IMR-90 (cell line): ENCODE measurements at regions not wholly inside any gene's neighbourhood (a gene's known extent, or its start where the extent isn't known, plus 50 kb on each side); places are given as distances from the start of the nearest gene placed in this dataset.

Experiments
- ATAC-seq: fragments of 200-7000 bp; cut with Tn5 transposase; 2 replicates; pipeline ENCODE4 v1.9.1; 2020; ENCODE audit warnings: low read depth, mild to moderate bottlenecking, moderate library complexity
- BruUV-seq: library from RNA; stranded (reverse); fragments of 400-500 nt; replicated peaks from 2 replicates; lab custom pipeline; 2021; lab: Mats Ljungman, UMichigan
- CTCF ChIA-PET: fragments of 300-600 bp; formaldehyde crosslinking; extraction: SDS; loops from one replicate; lab custom pipeline; 2021; ENCODE audit warnings: antibody characterized with exemption; lab: Yijun Ruan, JAX
- POLR2A ChIA-PET: fragments of 300-600 bp; sonication (Branson Sonifier 250); formaldehyde crosslinking; loops from one replicate; lab custom pipeline; 2022; ENCODE audit warnings: antibody characterized with exemption; ENCODE audit not compliant: unreplicated experiment; lab: Charles Lee
- DNase-seq: peaks from one replicate; pipeline ENCODE4 v3.0.0; 2013
- H2AFZ ChIP-seq: replicated peaks from 2 replicates; pipeline ENCODE3; 2013; ENCODE audit warnings: low read length, mild to moderate bottlenecking; ENCODE audit not compliant: poor library complexity
- H2AK5ac ChIP-seq: 2 replicates; pipeline ENCODE4 v1.6.1; 2013; ENCODE audit warnings: low read depth, low read length, inconsistent platforms
- H2AK9ac ChIP-seq: replicated peaks from 2 replicates; pipeline ENCODE3; 2013; ENCODE audit warnings: mild to moderate bottlenecking, low read depth, low read length, moderate library complexity; ENCODE audit not compliant: poor library complexity
- H2BK120ac ChIP-seq: 2 replicates; pipeline ENCODE4 v1.6.1; 2013; ENCODE audit warnings: low read depth, low read length, inconsistent platforms
- H2BK15ac ChIP-seq: 3 replicates; pipeline ENCODE4 v1.6.1; 2013; ENCODE audit warnings: low read depth, low read length, inconsistent platforms
- H2BK20ac ChIP-seq: 2 replicates; pipeline ENCODE4 v1.6.1; 2013; ENCODE audit warnings: low read depth, mild to moderate bottlenecking, inconsistent platforms, low read length, moderate library complexity
- H2BK5ac ChIP-seq: 2 replicates; pipeline ENCODE4 v1.6.1; 2013; ENCODE audit warnings: mild to moderate bottlenecking, low read depth, low read length, inconsistent platforms; ENCODE audit not compliant: poor library complexity, severe bottlenecking
- H3K14ac ChIP-seq: replicated peaks from 2 replicates; pipeline ENCODE4 v1.6.1; 2013; ENCODE audit warnings: low read depth, low read length, inconsistent platforms
- H3K18ac ChIP-seq: 2 replicates; pipeline ENCODE4 v1.6.1; 2013; ENCODE audit warnings: low read depth, low read length, control low read depth
- H3K23ac ChIP-seq: 2 replicates; pipeline ENCODE4 v1.6.1; 2013; ENCODE audit warnings: low read depth, low read length, inconsistent platforms
- H3K27ac ChIP-seq: 2 replicates; pipeline ENCODE4 v1.5.1; 2013; ENCODE audit warnings: mild to moderate bottlenecking, control low read depth, low read length; ENCODE audit not compliant: insufficient read depth
- H3K27me3 ChIP-seq: 2 replicates; pipeline ENCODE4 v1.6.1; 2013; ENCODE audit warnings: low read length; ENCODE audit not compliant: control insufficient read depth, insufficient read depth
- H3K36me3 ChIP-seq: 2 replicates; pipeline ENCODE4 v1.6.1; 2013; ENCODE audit warnings: low read length, mixed read lengths; ENCODE audit not compliant: control insufficient read depth, insufficient read depth
- H3K4ac ChIP-seq: 2 replicates; pipeline ENCODE4 v1.6.1; 2013; ENCODE audit warnings: low read depth, low read length, inconsistent platforms
- H3K4me1 ChIP-seq: 2 replicates; pipeline ENCODE4 v1.6.1; 2013; ENCODE audit warnings: low read length, mixed read lengths; ENCODE audit not compliant: control insufficient read depth, insufficient read depth
- H3K4me2 ChIP-seq: 2 replicates; pipeline ENCODE4 v1.6.1; 2013; ENCODE audit warnings: low read depth, mild to moderate bottlenecking, control low read depth, low read length, moderate library complexity
- H3K4me3 ChIP-seq: 2 replicates; pipeline ENCODE4 v1.5.1; 2013; ENCODE audit warnings: low read depth, mild to moderate bottlenecking, control low read depth, low read length, moderate library complexity; ENCODE audit not compliant: insufficient read depth
- H3K56ac ChIP-seq: 2 replicates; pipeline ENCODE4 v1.6.1; 2013; ENCODE audit warnings: low read length, inconsistent platforms; ENCODE audit not compliant: insufficient read depth; ENCODE audit errors: extremely low read depth
- H3K79me1 ChIP-seq, 2 experiments: 2 replicates each; pipeline ENCODE4 v1.6.1; 2013; ENCODE audit warnings: low read length in 2 of 2, inconsistent platforms in 1 of 2, low read depth in 1 of 2
- H3K9ac ChIP-seq: 2 replicates; pipeline ENCODE4 v1.6.1; 2013; ENCODE audit warnings: low read depth, low read length, control low read depth
- H3K9me1 ChIP-seq: 2 replicates; pipeline ENCODE4 v1.6.1; 2013; ENCODE audit warnings: low read length, inconsistent platforms; ENCODE audit not compliant: insufficient read depth
- H3K9me3 ChIP-seq: 2 replicates; pipeline ENCODE4 v1.6.1; 2013; ENCODE audit warnings: low read length; ENCODE audit not compliant: control insufficient read depth, insufficient read depth
- H4K20me1 ChIP-seq: 2 replicates; pipeline ENCODE4 v1.6.1; 2013; ENCODE audit warnings: low read length, inconsistent platforms; ENCODE audit not compliant: insufficient read depth
- H4K5ac ChIP-seq: 2 replicates; pipeline ENCODE4 v1.6.1; 2013; ENCODE audit warnings: mild to moderate bottlenecking, low read depth, low read length, control low read depth
- H4K8ac ChIP-seq, 2 experiments: 2 replicates each; pipeline ENCODE4 v1.6.1; 2013; ENCODE audit warnings: low read depth in 2 of 2, low read length in 2 of 2, control low read depth in 1 of 2, inconsistent platforms in 1 of 2
- H4K91ac ChIP-seq: 2 replicates; pipeline ENCODE4 v1.6.1; 2013; ENCODE audit warnings: low read depth, low read length, inconsistent platforms; ENCODE audit not compliant: insufficient read depth
- BHLHE40 ChIP-seq: fragments of 150-350 bp; IDR thresholded peaks from 2 replicates; pipeline ENCODE4 v1.6.1; 2016; ENCODE audit warnings: mild to moderate bottlenecking, low read depth, low read length
- CEBPB ChIP-seq: IDR thresholded peaks from 2 replicates; pipeline ENCODE4 v1.6.1; 2012; ENCODE audit warnings: low read depth, low read length, improper control_type of control experiment
- CHD1 ChIP-seq: IDR thresholded peaks from 2 replicates; pipeline ENCODE4 v1.6.1; 2012; ENCODE audit warnings: low read depth, low read length, improper control_type of control experiment
- CTCF ChIP-seq: conservative IDR thresholded peaks from 2 replicates; pipeline ENCODE4 v1.5.1; 2012; ENCODE audit warnings: mild to moderate bottlenecking, low read depth, low read length, improper control_type of control experiment
- ELK1 ChIP-seq: fragments of 150-350 bp; IDR thresholded peaks from 2 replicates; pipeline ENCODE4 v1.6.1; 2016; ENCODE audit warnings: low read depth, mild to moderate bottlenecking, low read length, moderate library complexity, borderline replicate concordance
- FOS ChIP-seq: fragments of 150-350 bp; IDR thresholded peaks from 2 replicates; pipeline ENCODE4 v1.6.1; 2016; ENCODE audit warnings: low read depth, low read length
- MXI1 ChIP-seq: IDR thresholded peaks from 2 replicates; pipeline ENCODE4 v1.6.1; 2012; ENCODE audit warnings: low read depth, mild to moderate bottlenecking, low read length, moderate library complexity, borderline replicate concordance
- NFE2L2 ChIP-seq: fragments of 150-350 bp; IDR thresholded peaks from 2 replicates; pipeline ENCODE4 v1.6.1; 2016; ENCODE audit warnings: low read depth, mild to moderate bottlenecking, low read length
- POLR2A ChIP-seq: IDR thresholded peaks from 2 replicates; pipeline ENCODE4 v1.6.1; 2012; ENCODE audit warnings: mild to moderate bottlenecking, low read depth, low read length
- RAD21 ChIP-seq: IDR thresholded peaks from 2 replicates; pipeline ENCODE4 v1.6.1; 2012; ENCODE audit warnings: low read length, improper control_type of control experiment
- USF2 ChIP-seq: fragments of 150-350 bp; IDR thresholded peaks from 2 replicates; pipeline ENCODE4 v1.6.1; 2017; ENCODE audit warnings: mild to moderate bottlenecking, antibody characterized with exemption, low read length, low read depth
- WGBS, 2 experiments: methylation state at CpG; one replicate each; pipeline versions ENCODE4 v1.1.5 to v1.1.7; 2013; ENCODE audit warnings: missing lambda C conversion rate in 2 of 2; ENCODE audit not compliant: insufficient read length in 1 of 2; ENCODE audit errors: extremely low coverage in 2 of 2; 5-methylcytosine and 5-hydroxymethylcytosine counted together
- dilution Hi-C: fragments of 300-500 bp; cut with HindIII; formaldehyde crosslinking; loops from one replicate; pipeline ENCODE4 v1.14.3; 2018; ENCODE audit warnings: low sequenced_read_pairs; ENCODE audit not compliant: unreplicated experiment
- in situ Hi-C: fragments of 300-500 bp; cut with MboI; formaldehyde crosslinking; loops from 3 replicates; pipeline ENCODE4 v1.14.3; 2019; ENCODE audit warnings: low sequenced_read_pairs, inconsistent platforms, mixed read lengths
- intact Hi-C: fragments of 100-400 bp; cut with micrococcal nuclease; formaldehyde crosslinking; loops from 2 replicates; pipeline ENCODE4 v1.10.0; 2022

- Histone ChIP-seq H3K27me3 (no peaks in the 10 kb centered on the region), H4K5ac (no peak overlapping the region), H3K4me2 (no peak overlapping the region), H3K14ac (no peak overlapping the region), H3K79me1 (no peaks in the 10 kb centered on the region), H2AFZ (no peak overlapping the region), H2BK20ac (no peak overlapping the region), H4K91ac (no peak overlapping the region), H3K4ac (no peak overlapping the region), H3K4me3 (no peak overlapping the region), H3K9me3 (no peaks in the 10 kb centered on the region), H3K36me3 (no peaks in the 10 kb centered on the region), H2BK15ac (no peak overlapping the region), H2AK9ac (no peak overlapping the region), H2BK5ac (no peak overlapping the region), H4K8ac (no peak overlapping the region), H2AK5ac (no peak overlapping the region), H3K9ac (no peak overlapping the region), H3K9me1 (no peaks in the 10 kb centered on the region), H3K4me1 (no peaks in the 10 kb centered on the region), H4K20me1 (no peaks in the 10 kb centered on the region), H3K23ac (no peak overlapping the region), H3K56ac (no peak overlapping the region), H3K18ac (no peak overlapping the region), H2BK120ac (no peak overlapping the region), H3K27ac (no peak overlapping the region)
- TF ChIP-seq CTCF (no peak), CEBPB (no peak), CHD1 (no peak), MXI1 (no peak), BHLHE40 (no peak), ELK1 (no peak), RAD21 (no peak), FOS (no peak), POLR2A (no peak), USF2 (no peak), NFE2L2 (no peak)
- WGBS, 2 experiments = no CpG with 5 or more reads among the region's 2 CpGs
- CTCF ChIA-PET = interaction anchor here (1.0 kb wide), 1 partner anchor 22 kb away, joined by 3 read pairs; no protein-coding TSS in a partner anchor
- POLR2A ChIA-PET = no interaction called here
- dilution Hi-C loops = no loop called here
- in situ Hi-C loops = no loop called here
- ATAC-seq (no peak), DNase-seq (no peak)
- intact Hi-C loops = loop anchor here (10.0 kb wide), 1 partner anchor 1968 kb away; no protein-coding TSS in a partner anchor
- no TSS peak for BruUV-seq
These were observed 250.1 kb upstream of the VRK2 start for GRCh38 chr2:57796527-57796926.
